HEK293 (cell line): ENCODE measurements at regions not wholly inside any gene's neighbourhood (a gene's known extent, or its start where the extent isn't known, plus 50 kb on each side); places are given as distances from the start of the nearest gene placed in this dataset.

Experiments used
- CTCF ChIP-seq: fragments of 450-650 bp; formaldehyde crosslinking; IDR thresholded peaks from 2 replicates; pipeline ENCODE4 v1.5.1; 2016; ENCODE audit warnings: missing biosample characterization, missing genetic modification characterization
- REST ChIP-seq: fragments of 450-650 bp; formaldehyde crosslinking; IDR thresholded peaks from 2 replicates; pipeline ENCODE4 v1.5.1; 2016; ENCODE audit warnings: missing biosample characterization, missing genetic modification characterization
- ZBTB21 ChIP-seq: fragments of 450-650 bp; formaldehyde crosslinking; IDR thresholded peaks from 2 replicates; pipeline ENCODE4 v1.5.1; 2017; ENCODE audit warnings: missing biosample characterization, missing genetic modification characterization
- ZBTB49 ChIP-seq: fragments of 450-650 bp; formaldehyde crosslinking; IDR thresholded peaks from 2 replicates; pipeline ENCODE4 v1.5.1; 2016; ENCODE audit warnings: missing biosample characterization, missing genetic modification characterization, low read depth
- ZBTB8A ChIP-seq: fragments of 450-650 bp; formaldehyde crosslinking; IDR thresholded peaks from 2 replicates; pipeline ENCODE4 v1.5.1; 2016; ENCODE audit warnings: missing biosample characterization, missing genetic modification characterization
- ZEB2 ChIP-seq: fragments of 450-650 bp; formaldehyde crosslinking; IDR thresholded peaks from 2 replicates; pipeline ENCODE4 v1.5.1; 2016; ENCODE audit warnings: missing biosample characterization, missing genetic modification characterization
- ZFP41 ChIP-seq: fragments of 450-650 bp; formaldehyde crosslinking; IDR thresholded peaks from 2 replicates; pipeline ENCODE4 v1.5.1; 2016; ENCODE audit warnings: missing biosample characterization, missing genetic modification characterization, borderline replicate concordance
- ZNF10 ChIP-seq: fragments of 450-650 bp; formaldehyde crosslinking; IDR thresholded peaks from 2 replicates; pipeline ENCODE4 v1.5.1; 2017; ENCODE audit warnings: missing biosample characterization, missing genetic modification characterization
- ZNF239 ChIP-seq: fragments of 450-650 bp; formaldehyde crosslinking; IDR thresholded peaks from 2 replicates; pipeline ENCODE4 v1.5.1; 2016; ENCODE audit warnings: missing biosample characterization, missing genetic modification characterization
- ZNF24 ChIP-seq: fragments of 450-650 bp; formaldehyde crosslinking; IDR thresholded peaks from 2 replicates; pipeline ENCODE4 v1.5.1; 2016; ENCODE audit warnings: missing biosample characterization, missing genetic modification characterization
- ZNF549 ChIP-seq: fragments of 450-650 bp; IDR thresholded peaks from 2 replicates; pipeline ENCODE4 v1.5.1; 2018; ENCODE audit warnings: missing biosample characterization, missing genetic modification characterization, mild to moderate bottlenecking, inconsistent platforms, moderate library complexity
- ZNF843 ChIP-seq: fragments of 450-650 bp; formaldehyde crosslinking; IDR thresholded peaks from 2 replicates; pipeline ENCODE4 v1.5.1; 2016; ENCODE audit warnings: missing biosample characterization, missing genetic modification characterization

GRCh38 chr4:127500242-127500641, 132.5 kb upstream of the INTU start:
- TF ChIP-seq ZBTB49 (tag by site-specific recombination) (no peak), ZBTB21 (tag by site-specific recombination) (no peak), ZNF239 (tag by site-specific recombination) (no peak), ZNF10 (tag by site-specific recombination) (no peak), ZEB2 (no peak), ZBTB8A (tag by site-specific recombination) (no peak), CTCF (tag by site-specific recombination) (no peak), ZFP41 (no peak), ZNF24 (tag by site-specific recombination) (no peak), ZNF843 (tag by site-specific recombination) (no peak), REST (tag by site-specific recombination) (no peak), ZNF549 (tag by site-specific recombination) (no peak)
